Mucosa of descending colon (tissue), 3 donors: ENCODE measurements at regions not wholly inside any gene's neighbourhood (a gene's known extent, or its start where the extent isn't known, plus 50 kb on each side); places are given as distances from the start of the nearest gene placed in this dataset.

Experiments used
- ATAC-seq: fragments of 200-7000 bp; cut with Tn5 transposase; one replicate; pipeline ENCODE4 v1.9.1; 2020; ENCODE audit warnings: mild to moderate bottlenecking, moderate library complexity
- DNase-seq, 3 donors: peaks; one replicate each; pipeline ENCODE4 v3.0.0-alpha.2; 2020
- H3K36me3 ChIP-seq: fragments of 200-600 bp; one replicate; pipeline ENCODE4 v1.8.0; 2021; ENCODE audit warnings: low read depth, mild to moderate bottlenecking
- H3K4me1 ChIP-seq: fragments of 200-600 bp; one replicate; pipeline ENCODE4 v1.8.0; 2021; ENCODE audit warnings: low read depth, mild to moderate bottlenecking
- H3K4me3 ChIP-seq: fragments of 200-600 bp; one replicate; pipeline ENCODE4 v1.8.0; 2021; ENCODE audit warnings: mild to moderate bottlenecking
- H3K9me3 ChIP-seq: fragments of 200-600 bp; one replicate; pipeline ENCODE4 v1.8.0; 2021; ENCODE audit warnings: mild to moderate bottlenecking
- CTCF ChIP-seq: fragments of 200-600 bp; IDR thresholded peaks from one replicate; pipeline ENCODE4 v1.8.0; 2022; ENCODE audit warnings: antibody characterized with exemption, mild to moderate bottlenecking
- intact Hi-C, 2 donors: fragments of 100-400 bp; cut with DNase I in 1 of 2; cut with micrococcal nuclease in 1 of 2; formaldehyde crosslinking; loops; one replicate each; pipeline versions ENCODE4 v1.11.0 to v1.11.1; 2022; cut with DNase I, micrococcal nuclease
- donor health status: DM: no; HTN: no; CAD: no; lungs with moderate emphysema.
- donor health status: DM: no; HTN: no; CAD: no.
- donor health status: DM: no; HTN: yes; CAD: no.

DNA sequence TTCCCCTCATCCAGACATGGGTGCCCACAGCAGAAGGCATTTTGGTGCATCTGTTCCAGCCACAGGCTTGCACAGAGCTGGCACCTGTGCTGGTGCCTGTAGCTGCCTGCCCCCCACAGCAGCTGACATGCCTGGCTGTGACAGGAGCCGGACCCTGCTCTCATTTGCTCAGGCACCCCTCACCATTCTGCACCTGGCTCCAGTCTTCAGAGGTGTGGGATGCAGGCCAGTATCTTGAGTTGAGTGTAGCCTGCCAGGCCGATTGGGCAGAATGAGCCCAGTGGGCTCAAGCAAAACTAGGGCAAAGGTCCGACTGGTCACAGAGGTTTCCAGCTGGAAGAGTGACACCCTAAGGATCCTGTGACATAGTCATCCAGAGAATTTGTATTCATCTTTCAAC is 887.7 kb downstream of the CDH11 start:
- H3K4me3 ChIP-seq, result no peak overlapping the region
- no peak for DNase-seq
- no peaks in the 10 kb centered on the region for H3K36me3 ChIP-seq
- no peak for ATAC-seq
- intact Hi-C loops, result no loop called here
- TF ChIP-seq CTCF, result no peak
- no peaks in the 10 kb centered on the region for H3K4me1 ChIP-seq
- H3K9me3 ChIP-seq, result no peaks in the 10 kb centered on the region

DNA sequence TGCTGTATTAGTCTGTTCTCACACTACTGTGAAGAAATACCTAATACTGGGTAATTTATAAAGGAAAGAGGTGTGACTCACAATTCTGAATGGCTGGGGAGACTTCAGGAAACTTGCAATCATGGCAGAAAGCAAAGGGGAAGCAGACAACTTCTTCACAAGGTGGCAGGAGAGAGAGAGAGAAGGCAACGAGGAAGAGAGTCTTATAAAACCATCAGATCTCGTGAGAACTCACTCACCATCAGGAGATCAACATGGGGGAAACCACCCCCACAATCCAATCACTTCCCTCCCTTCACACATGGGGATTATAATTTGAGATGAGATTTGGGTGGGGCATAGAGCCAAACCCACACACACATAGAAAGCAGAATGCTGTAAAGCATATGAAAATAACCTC is 896.2 kb downstream of the CDH11 start:
- Histone ChIP-seq H3K9me3 (no peaks in the 10 kb centered on the region), H3K4me3 (no peak overlapping the region), H3K36me3 (no peaks in the 10 kb centered on the region), H3K4me1 (no peaks in the 10 kb centered on the region)
- no peak for TF ChIP-seq CTCF
- intact Hi-C loops, result no loop called here
- ATAC-seq, result no peak
- no peak for DNase-seq

GRCh38 chr16:64225036-64225435 is 896.8 kb downstream of the CDH11 start:
- no peak for DNase-seq

DNA sequence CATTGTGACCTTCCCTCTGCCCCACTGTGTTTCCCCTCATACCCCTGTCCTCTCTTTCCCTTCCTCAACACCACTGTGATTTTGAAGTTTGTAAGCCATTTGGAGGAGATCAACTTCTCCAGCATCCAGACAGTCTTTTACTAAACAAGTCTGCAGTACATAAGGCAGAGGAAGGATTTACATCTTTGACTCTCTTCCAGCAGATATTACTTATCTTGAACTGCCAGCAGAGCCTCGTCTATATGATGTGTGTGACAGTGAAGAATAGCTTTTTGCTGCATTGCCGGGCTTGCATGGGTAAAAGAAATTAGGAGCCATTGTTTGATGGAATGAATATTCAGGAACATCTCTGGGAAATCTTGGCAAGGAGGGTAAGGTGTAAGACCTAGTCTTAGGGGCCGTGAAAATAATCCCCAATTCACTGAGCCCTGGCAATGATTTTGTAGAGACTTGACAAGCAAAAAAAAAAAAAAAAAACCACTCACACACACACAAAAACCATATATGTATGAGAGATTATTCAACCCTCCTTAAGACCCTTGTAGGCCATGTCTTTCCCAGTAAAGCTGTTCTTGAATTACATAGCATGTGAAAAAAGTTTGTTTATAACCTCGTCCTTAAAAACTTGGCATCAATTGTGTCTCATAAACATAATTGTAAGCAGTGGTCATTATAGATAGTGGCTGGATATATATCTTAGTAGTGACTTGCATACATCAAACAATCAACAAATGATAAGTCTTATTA is 903.9 kb downstream of the CDH11 start:
- intact Hi-C loops, result no loop called here
- DNase-seq (no peak), ATAC-seq (no peak)
- no peak overlapping the region for H3K4me3 ChIP-seq
- H3K36me3 ChIP-seq, result no peaks in the 10 kb centered on the region
- no peaks in the 10 kb centered on the region for H3K9me3 ChIP-seq
- H3K4me1 ChIP-seq, result no peaks in the 10 kb centered on the region
- TF ChIP-seq CTCF, result no peak

More at GRCh38 chr16:64225036-64225435, 896.8 kb downstream of the CDH11 start:
- Histone ChIP-seq H3K4me1 (no peaks in the 10 kb centered on the region), H3K36me3 (no peaks in the 10 kb centered on the region), H3K4me3 (no peak overlapping the region), H3K9me3 (no peaks in the 10 kb centered on the region)
- no peak for ATAC-seq
- intact Hi-C loops, result no loop called here
- no peak for TF ChIP-seq CTCF

- Histone ChIP-seq H3K4me1 (no peaks in the 10 kb centered on the region), H3K9me3 (no peaks in the 10 kb centered on the region), H3K4me3 (no peak overlapping the region), H3K36me3 (no peaks in the 10 kb centered on the region)
- intact Hi-C loops, result no loop called here
- TF ChIP-seq CTCF, result no peak
- ATAC-seq (no peak), DNase-seq (no peak)
Observed at GRCh38 chr16:64215730-64216129, 906.1 kb downstream of the CDH11 start.

- ATAC-seq (no peak), DNase-seq (no peak)
- no peak for TF ChIP-seq CTCF
- intact Hi-C loops, result no loop called here
- Histone ChIP-seq H3K4me1 (no peaks in the 10 kb centered on the region), H3K9me3 (no peaks in the 10 kb centered on the region), H3K4me3 (no peak overlapping the region), H3K36me3 (no peaks in the 10 kb centered on the region)
Observed at GRCh38 chr16:64211331-64211730, 910.5 kb downstream of the CDH11 start.
